PC-3 (cell line): ENCODE measurements at regions not wholly inside any gene's neighbourhood (a gene's known extent, or its start where the extent isn't known, plus 50 kb on each side); places are given as distances from the start of the nearest gene placed in this dataset.

Experiments used
- EZH2 ChIP-seq: fragments of 300-600 bp; sonication (generic); IDR thresholded peaks from one replicate; pipeline ENCODE4 v1.6.1; 2017; ENCODE audit warnings: antibody characterized with exemption, mild to moderate bottlenecking, low read length; ENCODE audit not compliant: unreplicated experiment
- EZH2phosphoT487 ChIP-seq: fragments of 300-600 bp; sonication (generic); IDR thresholded peaks from 2 replicates; pipeline ENCODE4 v1.6.1; 2018; ENCODE audit warnings: mild to moderate bottlenecking, antibody characterized with exemption, low read length, borderline replicate concordance
- TF ChIP-seq, protein P1 (sequence below): fragments of 300-600 bp; sonication (generic); conservative IDR thresholded peaks from 2 replicates; pipeline ENCODE4 v1.5.1; 2017; ENCODE audit warnings: antibody characterized with exemption, low read depth, mild to moderate bottlenecking, low read length

DNA sequence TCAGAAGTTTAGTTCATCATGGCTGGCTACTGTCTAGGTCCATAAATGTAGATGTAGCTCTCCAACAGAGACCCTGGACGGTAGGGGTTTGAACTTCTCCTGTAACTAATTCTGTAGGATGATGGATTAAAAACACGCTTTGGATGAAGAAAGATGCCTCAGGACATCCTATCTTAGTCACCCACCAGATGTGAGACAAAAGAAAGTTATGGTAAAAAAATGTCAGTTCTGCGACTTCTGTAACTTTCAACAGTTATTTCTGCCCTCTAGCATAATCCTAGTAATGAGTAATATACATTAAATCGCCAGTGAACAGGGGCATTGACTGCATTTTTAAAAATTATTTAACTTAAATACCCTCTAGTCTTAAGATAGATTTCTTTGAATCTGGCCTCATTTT, 210.1 kb upstream of the LRATD1 start:
- TF ChIP-seq, protein P1, sequence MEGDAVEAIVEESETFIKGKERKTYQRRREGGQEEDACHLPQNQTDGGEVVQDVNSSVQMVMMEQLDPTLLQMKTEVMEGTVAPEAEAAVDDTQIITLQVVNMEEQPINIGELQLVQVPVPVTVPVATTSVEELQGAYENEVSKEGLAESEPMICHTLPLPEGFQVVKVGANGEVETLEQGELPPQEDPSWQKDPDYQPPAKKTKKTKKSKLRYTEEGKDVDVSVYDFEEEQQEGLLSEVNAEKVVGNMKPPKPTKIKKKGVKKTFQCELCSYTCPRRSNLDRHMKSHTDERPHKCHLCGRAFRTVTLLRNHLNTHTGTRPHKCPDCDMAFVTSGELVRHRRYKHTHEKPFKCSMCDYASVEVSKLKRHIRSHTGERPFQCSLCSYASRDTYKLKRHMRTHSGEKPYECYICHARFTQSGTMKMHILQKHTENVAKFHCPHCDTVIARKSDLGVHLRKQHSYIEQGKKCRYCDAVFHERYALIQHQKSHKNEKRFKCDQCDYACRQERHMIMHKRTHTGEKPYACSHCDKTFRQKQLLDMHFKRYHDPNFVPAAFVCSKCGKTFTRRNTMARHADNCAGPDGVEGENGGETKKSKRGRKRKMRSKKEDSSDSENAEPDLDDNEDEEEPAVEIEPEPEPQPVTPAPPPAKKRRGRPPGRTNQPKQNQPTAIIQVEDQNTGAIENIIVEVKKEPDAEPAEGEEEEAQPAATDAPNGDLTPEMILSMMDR: no peak
- TF ChIP-seq EZH2 (no peak), EZH2phosphoT487 (no peak)
